ENCODE measurements at regions not wholly inside any gene's neighbourhood (a gene's known extent, or its start where the extent isn't known, plus 50 kb on each side); places are given as distances from the start of the nearest gene placed in this dataset.

GRCh38 chr6:44539701-44540355 lies 152.3 kb downstream of the CDC5L start:
- H3K27me3 ChIP-seq (ENCODE audit: control insufficient read depth, insufficient read depth, low read length): no peaks in the 10 kb centered on the region; the same call in 1 of the 2 replicates
- H3K9me3 ChIP-seq (ENCODE audit: control insufficient read depth, insufficient read depth, low read depth, low read length): no peaks in the 10 kb centered on the region
- in situ Hi-C loops (cut with HindIII; ENCODE audit: low pct_unique_long_range_greater_than_20kb, low sequenced_read_pairs): no loop called here
- ATAC-seq (no peak), DNase-seq (ENCODE audit: low read depth, low spot score) (no peak)
- intact Hi-C loops (cut with micrococcal nuclease; ENCODE audit: unreplicated experiment): no loop called here
- ChIA-PET CTCF (no interaction called here), POLR2A (no interaction called here)
- no peak overlapping the region for H3K27ac ChIP-seq (ENCODE audit: low read length)
- no peaks in the 10 kb centered on the region for H3K4me1 ChIP-seq (ENCODE audit: control insufficient read depth, insufficient read depth, low read length)
- TF ChIP-seq POLR2AphosphoS5 (IDR thresholded peaks at IDR 0.05; ENCODE audit: low read depth, low read length): no peak
- no peak for TF ChIP-seq TCF7L2 (IDR thresholded peaks at IDR 0.05; ENCODE audit: low read depth, low read length)
- TF ChIP-seq REST (IDR thresholded peaks at IDR 0.05; ENCODE audit: insufficient read depth in 1 of 2, low read depth in 2 of 2, low read length in 1 of 2): no peak
- no peak for TF ChIP-seq SIN3A (IDR thresholded peaks at IDR 0.05; ENCODE audit: borderline replicate concordance, insufficient read depth, low read depth, low read length)
- TF ChIP-seq CTCF (IDR thresholded peaks at IDR 0.05): no peak
- H3K4me3 ChIP-seq (ENCODE audit: low read depth in 2 of 2, low read length in 2 of 2): no peak overlapping the region
- no peaks in the 10 kb centered on the region for H3K36me3 ChIP-seq (ENCODE audit: control insufficient read depth, insufficient read depth, low read length)
- no TSS peak for BruUV-seq (replicated peaks)

GRCh38 chr6:44540881-44541280 lies 153.4 kb downstream of the CDC5L start:
- no peak for ATAC-seq
- no peak overlapping the region for H3K4me3 ChIP-seq (ENCODE audit: low read depth in 2 of 2, low read length in 2 of 2)
- H3K27me3 ChIP-seq (ENCODE audit: control insufficient read depth, insufficient read depth, low read length): no peaks in the 10 kb centered on the region; the same call in 1 of the 2 replicates
- intact Hi-C loops (cut with micrococcal nuclease; ENCODE audit: unreplicated experiment): no loop called here
- POLR2A ChIA-PET: no interaction called here
- no TSS peak for BruUV-seq (replicated peaks)
- no peak for TF ChIP-seq POLR2AphosphoS5 (IDR thresholded peaks at IDR 0.05; ENCODE audit: low read depth, low read length)
- TF ChIP-seq CTCF (IDR thresholded peaks at IDR 0.05): no peak
- TF ChIP-seq REST (IDR thresholded peaks at IDR 0.05; ENCODE audit: insufficient read depth in 1 of 2, low read depth in 2 of 2, low read length in 1 of 2): no peak
- TF ChIP-seq TCF7L2 (IDR thresholded peaks at IDR 0.05; ENCODE audit: low read depth, low read length): no peak
- no peak for TF ChIP-seq SIN3A (IDR thresholded peaks at IDR 0.05; ENCODE audit: borderline replicate concordance, insufficient read depth, low read depth, low read length)
- H3K9me3 ChIP-seq (ENCODE audit: control insufficient read depth, insufficient read depth, low read depth, low read length): no peaks in the 10 kb centered on the region
- no peak for DNase-seq (ENCODE audit: low read depth, low spot score)
- no peak overlapping the region for H3K27ac ChIP-seq (ENCODE audit: low read length)
- CTCF ChIA-PET: no interaction called here
- no peaks in the 10 kb centered on the region for H3K36me3 ChIP-seq (ENCODE audit: control insufficient read depth, insufficient read depth, low read length)
- in situ Hi-C loops (cut with HindIII; ENCODE audit: low pct_unique_long_range_greater_than_20kb, low sequenced_read_pairs): no loop called here
- no peaks in the 10 kb centered on the region for H3K4me1 ChIP-seq (ENCODE audit: control insufficient read depth, insufficient read depth, low read length)
